ENCODE measurements at regions not wholly inside any gene's neighbourhood (a gene's known extent, or its start where the extent isn't known, plus 50 kb on each side); places are given as distances from the start of the nearest gene placed in this dataset.
"Not testable (repeated sequence)": the region's sequence is repeated elsewhere in the genome, so short reads cannot be mapped to it uniquely, and the experiment has no call there.

GRCh38 chr4:116118221-116118620, 967.2 kb downstream of the TRAM1L1 start:
- no peak for ATAC-seq (ENCODE audit: low read depth)
- H3K36me3 ChIP-seq (ENCODE audit: low read depth) = no peaks in the 10 kb centered on the region
- H3K27ac ChIP-seq (ENCODE audit: poor library complexity, severe bottlenecking) = no peak overlapping the region
- no peaks in the 10 kb centered on the region for H3K9me3 ChIP-seq (ENCODE audit: severe bottlenecking)
- peaks cover 3% of the 10 kb centered on the region for H3K4me1 ChIP-seq (ENCODE audit: insufficient read depth, poor library complexity, severe bottlenecking)
- TF ChIP-seq CTCF (IDR thresholded peaks at IDR 0.05; ENCODE audit: poor library complexity, severe bottlenecking) = no peak
- DNase-seq (ENCODE audit: low spot score) = no peak
- H3K4me3 ChIP-seq (ENCODE audit: severe bottlenecking) = no peak overlapping the region
- no peaks in the 10 kb centered on the region for H3K27me3 ChIP-seq (ENCODE audit: insufficient read depth, poor library complexity, severe bottlenecking)

- ATAC-seq (ENCODE audit: low read depth); H3K4me1 ChIP-seq (ENCODE audit: insufficient read depth, poor library complexity, severe bottlenecking); H3K36me3 ChIP-seq (ENCODE audit: low read depth); H3K27me3 ChIP-seq (ENCODE audit: insufficient read depth, poor library complexity, severe bottlenecking); H3K27ac ChIP-seq (ENCODE audit: poor library complexity, severe bottlenecking); H3K4me3 ChIP-seq (ENCODE audit: severe bottlenecking); DNase-seq (ENCODE audit: low spot score); H3K9me3 ChIP-seq (ENCODE audit: severe bottlenecking): not testable (repeated sequence)
Observed at GRCh38 chr4:116112861-116113260, 972.5 kb downstream of the TRAM1L1 start.

- Histone ChIP-seq H3K4me3 (ENCODE audit: severe bottlenecking) (no peak overlapping the region), H3K9me3 (ENCODE audit: severe bottlenecking) (no peaks in the 10 kb centered on the region), H3K4me1 (ENCODE audit: insufficient read depth, poor library complexity, severe bottlenecking) (no peaks in the 10 kb centered on the region), H3K27ac (ENCODE audit: poor library complexity, severe bottlenecking) (no peak overlapping the region), H3K27me3 (ENCODE audit: insufficient read depth, poor library complexity, severe bottlenecking) (no peaks in the 10 kb centered on the region), H3K36me3 (ENCODE audit: low read depth) (no peaks in the 10 kb centered on the region)
- ATAC-seq (ENCODE audit: low read depth) (no peak), DNase-seq (ENCODE audit: low spot score) (no peak)
- no peak for TF ChIP-seq CTCF (IDR thresholded peaks at IDR 0.05; ENCODE audit: poor library complexity, severe bottlenecking)
Observed at GRCh38 chr4:116110713-116111112, 974.7 kb downstream of the TRAM1L1 start.

DNA sequence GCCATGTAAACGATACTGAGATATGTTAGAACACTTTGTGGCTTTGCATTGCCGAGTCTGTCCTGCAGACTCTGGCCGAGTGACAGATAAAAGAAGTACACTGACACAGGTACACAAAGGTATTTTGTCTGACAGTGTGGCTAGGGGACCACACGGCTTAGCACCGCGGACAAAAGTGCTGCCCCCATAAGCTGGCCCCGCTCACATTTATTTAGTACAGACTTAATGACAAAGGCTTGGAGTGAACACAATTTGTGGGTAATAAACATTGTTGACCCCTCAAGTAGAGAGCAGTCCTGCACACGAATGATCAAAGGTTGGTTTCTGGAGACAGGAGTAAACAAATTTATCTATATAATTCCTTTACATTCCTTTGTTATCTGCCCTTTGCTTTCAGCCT, 976.8 kb downstream of the TRAM1L1 start:
- H3K4me1 ChIP-seq (ENCODE audit: insufficient read depth, poor library complexity, severe bottlenecking) = no peaks in the 10 kb centered on the region
- TF ChIP-seq CTCF (IDR thresholded peaks at IDR 0.05; ENCODE audit: poor library complexity, severe bottlenecking) = no peak
- no peak for DNase-seq (ENCODE audit: low spot score)

GRCh38 chr4:116101321-116101720, 984.1 kb downstream of the TRAM1L1 start:
- no peak overlapping the region for H3K4me3 ChIP-seq (ENCODE audit: severe bottlenecking)
- DNase-seq (ENCODE audit: low spot score) (no peak), ATAC-seq (ENCODE audit: low read depth) (no peak)
- no peak for TF ChIP-seq CTCF (IDR thresholded peaks at IDR 0.05; ENCODE audit: poor library complexity, severe bottlenecking)
- H3K36me3 ChIP-seq (ENCODE audit: low read depth) = no peaks in the 10 kb centered on the region
- peaks cover 6% of the 10 kb centered on the region for H3K4me1 ChIP-seq (ENCODE audit: insufficient read depth, poor library complexity, severe bottlenecking)
- H3K27ac ChIP-seq (ENCODE audit: poor library complexity, severe bottlenecking) = no peak overlapping the region
- H3K27me3 ChIP-seq (ENCODE audit: insufficient read depth, poor library complexity, severe bottlenecking) = no peaks in the 10 kb centered on the region
- H3K9me3 ChIP-seq (ENCODE audit: severe bottlenecking) = no peaks in the 10 kb centered on the region

More for the DNA sequence above, 976.8 kb downstream of the TRAM1L1 start:
- H3K27ac ChIP-seq (ENCODE audit: poor library complexity, severe bottlenecking) = no peak overlapping the region
- ATAC-seq (ENCODE audit: low read depth) = no peak
- no peaks in the 10 kb centered on the region for H3K36me3 ChIP-seq (ENCODE audit: low read depth)
- no peaks in the 10 kb centered on the region for H3K27me3 ChIP-seq (ENCODE audit: insufficient read depth, poor library complexity, severe bottlenecking)
- no peak overlapping the region for H3K4me3 ChIP-seq (ENCODE audit: severe bottlenecking)
- H3K9me3 ChIP-seq (ENCODE audit: severe bottlenecking) = no peaks in the 10 kb centered on the region
